HG02973 (cell line): ENCODE measurements at regions not wholly inside any gene's neighbourhood (a gene's known extent, or its start where the extent isn't known, plus 50 kb on each side); places are given as distances from the start of the nearest gene placed in this dataset.

Experiments used
- ATAC-seq: cut with Tn5 transposase; IDR thresholded peaks from one replicate; pipeline ENCODE4 v1.9.1; 2021; ENCODE audit warnings: moderate library complexity; ENCODE audit not compliant: unreplicated experiment

- ATAC-seq: no peak
Observed at GRCh38 chr9:107731115-107731762, 241.7 kb upstream of the KLF4 start.

GRCh38 chr9:107730666-107731065 is 241.1 kb upstream of the KLF4 start:
- ATAC-seq: no peak

- ATAC-seq: no peak
Observed at GRCh38 chr9:107727086-107727780, 237.7 kb upstream of the KLF4 start.

DNA sequence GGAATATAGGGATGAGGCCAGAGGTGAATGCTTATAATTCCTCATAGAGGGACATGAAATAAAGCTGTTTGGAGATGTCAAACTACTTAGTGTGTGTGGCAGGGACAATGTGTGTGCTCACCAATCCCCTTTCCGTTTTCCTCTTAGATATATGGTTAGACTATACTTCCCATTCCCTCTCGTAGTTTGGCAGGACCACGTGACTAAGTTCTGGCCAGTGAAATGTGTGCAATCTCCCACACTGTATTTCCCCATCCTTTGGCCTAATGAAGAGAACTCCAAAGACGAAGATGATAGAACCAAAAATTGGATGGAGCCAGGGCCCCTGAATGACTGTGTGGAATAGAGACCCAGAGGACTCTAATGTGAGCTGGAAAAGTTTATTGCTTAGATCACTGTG is 233.4 kb upstream of the KLF4 start:
- no peak for ATAC-seq

DNA sequence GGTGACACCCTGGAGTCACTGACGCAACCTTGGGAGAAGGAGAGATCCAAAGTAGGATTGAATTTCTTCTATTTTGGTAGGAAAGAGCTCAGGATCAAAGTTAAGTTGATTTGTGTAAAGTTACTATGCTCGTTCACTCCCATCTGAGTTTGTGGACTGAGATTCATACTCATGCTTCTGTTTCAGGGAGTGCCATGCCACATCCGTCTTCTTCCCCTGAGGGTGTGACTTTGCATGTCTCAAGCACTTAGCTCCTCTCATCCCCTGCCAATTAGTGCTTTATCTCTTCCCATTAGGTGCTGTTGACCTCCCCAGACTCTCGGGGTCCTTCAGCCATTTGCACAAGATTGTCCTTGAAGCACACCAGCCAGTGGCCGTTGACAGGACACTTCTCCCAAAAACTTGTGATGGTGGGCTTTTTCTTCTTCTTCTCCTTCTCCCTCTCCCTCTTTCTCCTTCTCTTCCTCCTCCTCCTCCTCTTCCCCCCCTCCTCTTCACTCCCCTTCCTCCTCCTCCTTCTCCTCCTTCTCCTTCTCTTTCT is 232.2 kb upstream of the KLF4 start:
- ATAC-seq: no peak

GRCh38 chr9:107720501-107720900 is 230.9 kb upstream of the KLF4 start:
- no peak for ATAC-seq

GRCh38 chr9:107717529-107718314 is 228.2 kb upstream of the KLF4 start:
- no peak for ATAC-seq

DNA sequence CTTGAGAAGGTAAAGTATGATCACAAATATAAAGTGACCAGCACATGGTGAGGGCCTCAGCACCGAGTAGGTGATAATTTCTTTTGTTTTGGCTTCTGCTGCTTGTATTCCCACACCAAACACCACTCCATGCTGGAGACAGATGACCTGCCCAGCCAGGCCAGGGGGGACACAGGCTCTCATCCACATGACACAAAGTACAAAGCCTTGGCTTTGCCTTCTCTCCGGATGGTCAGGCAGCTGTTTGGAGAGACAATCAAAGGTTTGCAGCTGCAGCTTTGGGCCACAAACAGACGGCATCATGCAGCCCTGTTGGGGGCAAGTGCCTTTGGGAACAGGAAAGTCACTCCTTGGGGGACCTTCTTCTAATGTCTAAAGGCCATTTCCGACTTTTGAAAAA is 226.2 kb upstream of the KLF4 start:
- no peak for ATAC-seq

DNA sequence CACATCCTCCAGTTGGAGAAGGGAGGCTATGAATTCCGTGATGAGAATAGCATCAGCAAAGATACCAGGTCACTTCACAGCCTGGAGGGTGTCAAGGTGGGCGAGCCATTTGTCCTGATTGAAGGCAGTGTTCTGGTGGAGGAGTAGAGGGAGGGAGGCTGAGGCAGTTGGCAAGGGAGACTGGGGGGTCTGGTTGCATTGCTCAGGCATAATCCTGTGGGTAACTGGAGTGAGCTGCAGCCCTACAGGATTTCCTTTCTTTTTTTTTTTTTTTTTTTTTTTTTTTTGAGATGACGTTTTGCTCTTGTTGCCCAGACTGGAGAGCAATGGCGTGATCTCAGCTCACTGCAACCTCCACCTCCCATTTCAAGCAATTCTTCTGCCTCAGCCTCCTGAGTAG is 223.9 kb upstream of the KLF4 start:
- no peak for ATAC-seq

- no peak for ATAC-seq
Observed at GRCh38 chr9:107712390-107712789, 222.8 kb upstream of the KLF4 start.

DNA sequence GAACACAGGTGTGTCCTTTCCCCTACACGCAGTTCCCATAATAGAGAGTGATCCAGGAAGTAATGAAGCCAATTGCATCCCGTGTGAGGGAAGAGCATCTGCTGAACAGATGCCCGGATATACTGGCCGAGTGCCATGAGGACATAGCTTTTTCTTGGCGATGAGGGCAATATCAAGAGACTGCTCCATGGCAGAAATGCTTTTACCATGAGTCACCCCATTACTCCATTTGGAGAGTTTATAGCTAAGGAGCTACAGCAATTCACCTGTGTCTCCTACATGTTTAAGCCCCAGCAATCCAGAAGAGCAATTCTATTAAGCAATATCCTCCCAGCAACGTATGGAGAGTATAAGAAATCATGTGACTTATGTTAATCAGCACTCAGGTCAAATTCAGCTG is 222.0 kb upstream of the KLF4 start:
- no peak for ATAC-seq

DNA sequence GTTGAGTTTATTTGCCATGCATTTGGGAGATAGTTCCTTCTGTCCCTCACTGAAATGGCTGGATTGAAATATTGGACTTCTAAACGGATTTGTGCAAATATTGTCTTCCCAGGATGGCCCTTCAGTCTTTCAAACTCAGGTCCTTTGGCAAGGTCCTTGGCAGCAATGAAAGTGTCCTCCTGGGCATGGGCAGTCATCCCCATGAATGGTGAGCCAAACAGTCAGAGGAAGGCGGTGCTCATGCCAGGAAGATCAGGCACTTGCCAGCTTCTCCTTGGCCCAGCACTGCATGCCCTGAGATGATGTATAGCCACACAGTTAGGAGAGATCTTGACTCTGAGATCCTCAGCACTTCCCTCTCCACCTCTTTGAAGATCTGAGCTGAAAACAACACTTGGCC is 221.4 kb upstream of the KLF4 start:
- ATAC-seq: no peak

DNA sequence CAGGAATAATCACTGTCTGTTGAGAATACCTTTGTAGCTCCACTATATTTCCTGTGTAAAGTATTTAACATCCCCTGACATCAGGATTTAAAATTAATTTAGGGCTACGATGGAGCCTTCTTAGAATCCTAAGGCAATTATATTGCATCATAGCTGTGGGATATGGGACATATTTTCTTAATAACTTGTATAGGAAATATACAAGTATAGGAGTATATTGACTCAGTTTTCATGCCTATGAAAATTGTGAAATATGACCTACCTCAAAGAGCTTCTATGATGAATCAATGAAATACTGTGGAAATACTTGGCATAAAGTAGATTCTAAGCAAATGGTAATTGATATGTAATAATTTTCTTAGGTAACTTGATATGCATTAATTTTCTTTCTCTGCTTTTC is 221.0 kb upstream of the KLF4 start:
- ATAC-seq: no peak

- ATAC-seq: no peak
Observed at GRCh38 chr9:107708791-107709190, 219.2 kb upstream of the KLF4 start.

GRCh38 chr9:107707915-107708441 is 218.4 kb upstream of the KLF4 start:
- ATAC-seq: no peak

GRCh38 chr9:107707428-107707837 is 217.9 kb upstream of the KLF4 start:
- no peak for ATAC-seq

GRCh38 chr9:107706701-107707427 is 217.3 kb upstream of the KLF4 start:
- ATAC-seq: no peak

DNA sequence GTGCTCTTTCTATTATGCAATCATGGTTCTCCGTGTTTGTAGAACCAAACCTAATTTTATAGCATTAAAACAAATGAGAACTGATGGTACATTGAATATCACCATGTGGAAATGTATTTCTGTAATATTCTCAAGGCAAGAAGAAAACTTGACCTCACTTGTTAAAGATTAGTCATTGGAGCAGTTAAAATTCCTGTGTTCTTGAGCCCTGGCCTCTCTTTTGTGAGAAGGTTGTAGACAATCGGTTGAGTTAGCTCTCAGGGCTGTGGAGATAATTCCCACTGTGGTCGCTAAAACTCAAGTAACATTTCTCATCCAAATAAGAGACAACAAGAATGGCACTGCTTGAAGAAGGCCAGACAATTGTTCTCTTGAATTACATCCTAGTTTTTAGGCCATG is 216.0 kb upstream of the KLF4 start:
- no peak for ATAC-seq

DNA sequence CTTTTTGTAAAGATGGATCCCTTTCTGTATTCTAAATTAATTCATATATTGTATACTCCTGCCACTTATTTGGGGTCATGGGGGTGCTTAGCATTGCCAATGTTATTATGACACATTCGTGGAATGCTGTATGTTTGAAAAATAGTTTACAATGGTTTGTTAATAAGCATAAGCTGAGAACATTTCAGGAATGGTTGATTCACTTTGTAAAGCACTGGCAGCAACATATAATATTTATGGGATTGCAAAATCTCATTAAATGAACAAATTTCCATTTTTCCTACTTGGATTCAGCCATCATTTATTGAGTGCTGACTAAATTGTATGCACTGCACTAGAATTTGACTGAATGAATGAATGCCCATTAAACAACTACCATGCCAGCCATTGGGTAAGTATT is 215.2 kb upstream of the KLF4 start:
- ATAC-seq: no peak

DNA sequence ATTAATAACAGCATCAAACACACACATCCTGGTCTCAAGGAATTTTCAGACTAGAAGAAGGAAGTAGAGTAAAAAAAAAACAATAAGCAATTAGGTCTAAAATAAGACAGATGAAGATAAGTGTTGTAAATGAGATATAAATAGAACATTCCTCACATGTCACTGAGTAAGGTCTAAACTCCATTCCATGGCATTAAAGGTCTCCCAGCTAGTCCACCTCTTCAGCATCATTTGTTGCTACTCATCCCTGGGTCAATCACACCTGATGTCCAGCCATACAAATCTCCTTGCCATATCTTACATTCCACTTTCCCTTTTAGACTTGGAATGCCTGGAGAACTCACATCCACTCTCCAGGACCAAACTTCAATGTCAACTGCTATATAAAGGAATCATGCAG is 214.1 kb upstream of the KLF4 start:
- ATAC-seq: no peak

- ATAC-seq: no peak
Observed at GRCh38 chr9:107700847-107701246, 211.3 kb upstream of the KLF4 start.
